HEK293T (cell line): ENCODE measurements at regions not wholly inside any gene's neighbourhood (a gene's known extent, or its start where the extent isn't known, plus 50 kb on each side); places are given as distances from the start of the nearest gene placed in this dataset.

Source experiments
- CTCF ChIA-PET: fragments of 350-600 bp; formaldehyde crosslinking; extraction: SDS; loops from one replicate; lab custom pipeline; 2021; ENCODE audit warnings: antibody characterized with exemption, inconsistent platforms; lab: Yijun Ruan, JAX
- POLR2A ChIA-PET: fragments of 350-600 bp; formaldehyde crosslinking; extraction: SDS; loops from one replicate; lab custom pipeline; 2020; ENCODE audit warnings: antibody characterized with exemption, inconsistent platforms; lab: Yijun Ruan, JAX
- DNase-seq: peaks from one replicate; pipeline ENCODE4 v3.0.0; 2012; ENCODE audit warnings: mixed read lengths; ENCODE audit errors: extremely low spot score
- ARNT ChIP-seq: fragments of 450-650 bp; IDR thresholded peaks from 2 replicates; pipeline ENCODE4 v1.6.1; 2017; ENCODE audit warnings: mild to moderate bottlenecking
- BHLHE40 ChIP-seq: fragments of 450-650 bp; IDR thresholded peaks from 2 replicates; pipeline ENCODE4 v1.6.1; 2016; ENCODE audit warnings: mild to moderate bottlenecking, moderate library complexity, borderline replicate concordance
- CTBP1 ChIP-seq: fragments of 450-650 bp; IDR thresholded peaks from 2 replicates; pipeline ENCODE4 v1.6.1; 2016; ENCODE audit warnings: borderline replicate concordance
- ELF4 ChIP-seq: fragments of 450-650 bp; IDR thresholded peaks from 2 replicates; pipeline ENCODE4 v1.6.1; 2017; ENCODE audit warnings: antibody characterized with exemption
- FOXA1 ChIP-seq: fragments of 450-650 bp; IDR thresholded peaks from 2 replicates; pipeline ENCODE4 v1.6.1; 2016; ENCODE audit warnings: mild to moderate bottlenecking
- FOXK2 ChIP-seq: fragments of 450-650 bp; IDR thresholded peaks from 2 replicates; pipeline ENCODE4 v1.6.1; 2016; ENCODE audit warnings: mild to moderate bottlenecking
- FOXM1 ChIP-seq: fragments of 450-650 bp; IDR thresholded peaks from 2 replicates; pipeline ENCODE4 v1.6.1; 2017; ENCODE audit warnings: mild to moderate bottlenecking, borderline replicate concordance
- HDGF ChIP-seq: fragments of 450-650 bp; IDR thresholded peaks from 2 replicates; pipeline ENCODE4 v1.6.1; 2017; ENCODE audit warnings: antibody characterized with exemption, borderline replicate concordance
- L3MBTL2 ChIP-seq: fragments of 450-650 bp; conservative IDR thresholded peaks from 2 replicates; pipeline ENCODE4 v1.6.1; 2016; ENCODE audit warnings: mild to moderate bottlenecking
- LEF1 ChIP-seq: fragments of 450-650 bp; IDR thresholded peaks from 2 replicates; pipeline ENCODE4 v1.6.1; 2017; ENCODE audit warnings: mild to moderate bottlenecking, borderline replicate concordance
- NFRKB ChIP-seq: fragments of 450-650 bp; IDR thresholded peaks from 2 replicates; pipeline ENCODE4 v1.6.1; 2016; ENCODE audit warnings: mild to moderate bottlenecking, moderate library complexity
- SP1 ChIP-seq: fragments of 450-650 bp; IDR thresholded peaks from 2 replicates; pipeline ENCODE4 v1.6.1; 2017
- SUZ12 ChIP-seq: fragments of 450-650 bp; IDR thresholded peaks from 2 replicates; pipeline ENCODE4 v1.6.1; 2016; ENCODE audit warnings: mild to moderate bottlenecking
- TARDBP ChIP-seq: fragments of 450-650 bp; IDR thresholded peaks from 2 replicates; pipeline ENCODE4 v1.6.1; 2016
- ZNF384 ChIP-seq: fragments of 450-650 bp; IDR thresholded peaks from 2 replicates; pipeline ENCODE4 v1.6.1; 2016
- TF ChIP-seq, protein P1 (sequence below): fragments of 450-650 bp; IDR thresholded peaks from 2 replicates; pipeline ENCODE4 v1.6.1; 2016

- CTCF ChIA-PET: no interaction called here
- no peak for DNase-seq
- POLR2A ChIA-PET: no interaction called here
- TF ChIP-seq TARDBP (no peak), ZNF384 (no peak), BHLHE40 (no peak), FOXA1 (no peak), LEF1 (no peak), SP1 (no peak)
Measured at GRCh38 chr6:48194596-48195295, 83.7 kb upstream of the PTCHD4 start.

DNA sequence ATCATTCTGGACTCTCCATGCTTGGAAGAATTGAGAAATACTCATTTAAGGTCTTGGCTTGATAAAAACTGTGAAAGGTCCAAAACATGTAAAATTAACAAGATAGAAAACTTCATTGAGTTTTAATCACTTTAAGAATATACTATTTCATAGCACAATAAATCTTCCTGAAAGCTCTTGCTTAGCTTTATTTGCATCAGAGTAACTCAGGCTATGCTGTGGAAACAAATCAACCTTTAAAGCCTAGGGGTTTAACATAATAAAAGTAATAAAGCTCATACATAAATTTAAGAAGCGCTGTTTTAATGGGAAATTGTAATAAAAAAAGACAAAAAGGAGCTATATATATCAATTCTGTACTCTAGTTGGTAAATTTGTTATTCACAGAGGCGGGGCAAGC lies 77.2 kb upstream of the PTCHD4 start:
- TF ChIP-seq FOXA1: no peak
- TF ChIP-seq ARNT: no peak
- no peak for TF ChIP-seq SP1
- TF ChIP-seq, protein P1, sequence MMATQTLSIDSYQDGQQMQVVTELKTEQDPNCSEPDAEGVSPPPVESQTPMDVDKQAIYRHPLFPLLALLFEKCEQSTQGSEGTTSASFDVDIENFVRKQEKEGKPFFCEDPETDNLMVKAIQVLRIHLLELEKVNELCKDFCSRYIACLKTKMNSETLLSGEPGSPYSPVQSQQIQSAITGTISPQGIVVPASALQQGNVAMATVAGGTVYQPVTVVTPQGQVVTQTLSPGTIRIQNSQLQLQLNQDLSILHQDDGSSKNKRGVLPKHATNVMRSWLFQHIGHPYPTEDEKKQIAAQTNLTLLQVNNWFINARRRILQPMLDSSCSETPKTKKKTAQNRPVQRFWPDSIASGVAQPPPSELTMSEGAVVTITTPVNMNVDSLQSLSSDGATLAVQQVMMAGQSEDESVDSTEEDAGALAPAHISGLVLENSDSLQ: no peak
- no peak for TF ChIP-seq ZNF384
- no peak for TF ChIP-seq CTBP1
- no peak for TF ChIP-seq TARDBP
- no peak for TF ChIP-seq FOXM1
- no peak for DNase-seq
- CTCF ChIA-PET: no interaction called here
- POLR2A ChIA-PET: no interaction called here

DNA sequence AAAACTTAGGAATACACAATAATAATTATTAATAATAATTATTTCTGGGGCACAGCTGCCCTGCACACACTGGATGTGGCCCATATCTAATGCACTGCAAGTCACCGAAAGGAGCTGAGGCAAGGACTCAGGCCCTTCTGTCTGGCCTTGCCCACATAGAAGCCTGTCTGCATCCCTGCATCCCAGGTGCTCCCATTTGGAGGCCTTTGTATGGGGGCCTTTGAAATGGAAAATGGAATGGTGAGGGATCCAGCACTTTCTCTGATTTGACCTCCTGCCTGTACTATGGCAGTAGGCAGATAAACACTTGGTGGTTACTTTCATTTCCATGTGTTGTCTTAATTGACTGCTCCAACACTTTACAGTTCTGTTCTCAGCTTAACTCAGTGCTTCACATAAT lies 75.7 kb upstream of the PTCHD4 start:
- CTCF ChIA-PET: no interaction called here
- no peak for DNase-seq
- TF ChIP-seq FOXA1 (no peak), CTBP1 (no peak), FOXM1 (no peak), L3MBTL2 (no peak), BHLHE40 (no peak), NFRKB (no peak), TARDBP (no peak), ARNT (no peak), ELF4 (no peak), ZNF384 (no peak), HDGF (no peak), SP1 (no peak), LEF1 (no peak), SUZ12 (no peak), FOXK2 (no peak)
- TF ChIP-seq, protein P1: no peak
- POLR2A ChIA-PET: no interaction called here

DNA sequence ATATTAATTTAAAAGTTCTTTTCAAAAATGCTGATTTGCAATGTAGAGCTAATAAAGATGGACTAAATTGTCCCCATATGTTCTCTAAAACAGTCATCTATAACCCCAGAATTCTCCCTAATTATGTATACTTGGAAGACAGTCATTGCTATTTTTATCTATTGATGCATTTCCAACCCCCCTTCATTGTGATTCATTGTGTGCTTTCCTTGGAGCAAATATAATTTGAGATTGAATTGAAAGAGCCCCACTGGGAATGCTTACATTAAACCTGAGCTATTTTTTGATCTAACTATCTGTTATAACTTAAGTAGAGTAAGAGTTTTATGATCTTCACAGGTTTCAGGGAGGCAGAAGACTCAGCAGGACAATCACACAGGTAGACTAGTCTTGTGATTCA lies 73.7 kb upstream of the PTCHD4 start:
- no peak for DNase-seq
- no peak for TF ChIP-seq FOXA1
- no peak for TF ChIP-seq BHLHE40
- TF ChIP-seq CTBP1: no peak
- no peak for TF ChIP-seq ARNT
- TF ChIP-seq LEF1: no peak
- no peak for TF ChIP-seq ELF4
- TF ChIP-seq L3MBTL2: no peak
- TF ChIP-seq SP1: no peak
- TF ChIP-seq SUZ12: no peak
- TF ChIP-seq, protein P1: no peak
- TF ChIP-seq ZNF384: no peak
- no peak for TF ChIP-seq FOXM1
- TF ChIP-seq HDGF: no peak
- no peak for TF ChIP-seq FOXK2
- ChIA-PET POLR2A (no interaction called here), CTCF (no interaction called here)

DNA sequence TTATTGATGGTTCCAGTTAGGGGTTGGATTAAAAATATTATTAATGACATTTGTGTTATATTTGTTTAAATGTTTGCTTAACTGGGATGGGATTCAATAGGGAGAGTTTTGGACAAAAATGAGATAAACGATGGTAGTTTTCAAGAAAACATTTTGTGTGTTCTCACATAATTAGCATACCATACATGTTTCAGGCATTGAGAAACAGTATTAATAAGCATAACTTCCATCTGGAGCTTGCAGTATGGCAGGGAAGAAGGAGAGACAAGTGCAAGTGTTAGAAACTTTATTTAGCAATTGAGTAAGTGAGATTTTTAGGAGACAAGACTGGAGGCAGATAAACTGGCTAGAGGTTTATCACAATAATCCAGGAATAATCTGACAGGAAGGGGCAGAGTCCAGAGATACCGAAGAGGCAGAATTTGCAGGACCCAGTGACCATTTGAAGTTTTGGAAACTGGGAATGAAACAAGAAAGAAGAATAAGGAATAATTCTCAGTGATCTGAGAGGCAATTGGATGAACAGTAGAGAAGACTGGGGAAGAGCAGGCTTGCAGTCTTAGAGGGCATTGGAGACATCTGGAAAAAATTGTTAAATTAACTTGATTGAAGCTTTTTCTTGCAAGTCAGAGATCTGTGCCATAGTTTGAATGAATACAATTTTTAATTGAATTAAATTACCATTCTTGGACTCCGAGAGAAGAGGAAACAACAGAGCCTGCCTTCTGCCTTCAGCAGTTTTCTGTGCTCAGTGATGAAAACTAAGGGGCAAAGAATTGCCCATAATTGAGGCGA lies 73.0 kb upstream of the PTCHD4 start:
- POLR2A ChIA-PET: no interaction called here
- TF ChIP-seq ELF4 (no peak), NFRKB (no peak), ARNT (no peak), SUZ12 (no peak), FOXM1 (no peak)
- TF ChIP-seq, protein P1: no peak
- CTCF ChIA-PET: no interaction called here
- DNase-seq: no peak

DNA sequence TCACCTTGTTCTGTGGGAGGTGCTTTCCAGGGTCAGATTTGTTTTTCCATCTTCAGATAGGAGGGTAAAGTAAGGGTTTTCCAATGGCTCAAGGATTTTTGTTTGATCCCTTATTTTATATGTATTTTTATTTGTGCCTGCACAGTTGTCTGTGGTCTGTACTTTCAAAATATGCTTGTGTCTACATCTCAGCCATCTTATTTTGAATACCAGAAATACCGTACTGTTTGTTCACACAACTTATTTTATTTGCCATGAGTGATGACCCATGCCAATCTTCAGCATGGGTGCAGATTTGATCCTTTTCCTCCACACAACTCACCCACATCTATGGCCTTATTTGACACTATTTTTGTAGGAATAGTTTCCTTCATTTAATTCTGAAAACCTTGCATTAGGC lies 72.2 kb upstream of the PTCHD4 start:
- ChIA-PET POLR2A (no interaction called here), CTCF (no interaction called here)
- TF ChIP-seq SUZ12 (no peak), FOXM1 (no peak), ELF4 (no peak)
- TF ChIP-seq, protein P1: no peak
- no peak for DNase-seq
